ENCODE measurements at regions not wholly inside any gene's neighbourhood (a gene's known extent, or its start where the extent isn't known, plus 50 kb on each side); places are given as distances from the start of the nearest gene placed in this dataset.

- Histone ChIP-seq H4K20me1 (replicated peaks; ENCODE audit: insufficient read depth) (no peaks in the 10 kb centered on the region), H3K4me1 (ENCODE audit: insufficient read depth) (peaks cover 16% of the 10 kb centered on the region), H3K27me3 (ENCODE audit: insufficient read depth) (no peaks in the 10 kb centered on the region), H3K36me3 (ENCODE audit: insufficient read depth) (no peaks in the 10 kb centered on the region), H2AFZ (peak overlapping the region; percentile 33; the same call in 1 of the 2 replicates), H3K79me2 (replicated peaks; ENCODE audit: insufficient read depth) (no peaks in the 10 kb centered on the region), H3K9me2 (ENCODE audit: insufficient read depth) (no peaks in the 10 kb centered on the region), H3F3A (replicated peaks; ENCODE audit: low read depth) (no peaks in the 10 kb centered on the region), H3K27ac (ENCODE audit: low read depth) (peak overlapping the region; percentile 8; the same call in 1 of the 2 replicates), H3K4me2 (no peak overlapping the region), H3K4me3 (no peak overlapping the region)
- H3K36me3 Mint-ChIP-seq (ENCODE audit: low read depth), result no peaks in the 10 kb centered on the region
- H3K27me3 Mint-ChIP-seq (ENCODE audit: insufficient read depth, low read depth, poor library complexity), result no peaks in the 10 kb centered on the region
- TF ChIP-seq CREB1 (CRISPR knock-in tag; IDR thresholded peaks at IDR 0.05; ENCODE audit: low read depth), result no peak
- TF ChIP-seq, protein P1, sequence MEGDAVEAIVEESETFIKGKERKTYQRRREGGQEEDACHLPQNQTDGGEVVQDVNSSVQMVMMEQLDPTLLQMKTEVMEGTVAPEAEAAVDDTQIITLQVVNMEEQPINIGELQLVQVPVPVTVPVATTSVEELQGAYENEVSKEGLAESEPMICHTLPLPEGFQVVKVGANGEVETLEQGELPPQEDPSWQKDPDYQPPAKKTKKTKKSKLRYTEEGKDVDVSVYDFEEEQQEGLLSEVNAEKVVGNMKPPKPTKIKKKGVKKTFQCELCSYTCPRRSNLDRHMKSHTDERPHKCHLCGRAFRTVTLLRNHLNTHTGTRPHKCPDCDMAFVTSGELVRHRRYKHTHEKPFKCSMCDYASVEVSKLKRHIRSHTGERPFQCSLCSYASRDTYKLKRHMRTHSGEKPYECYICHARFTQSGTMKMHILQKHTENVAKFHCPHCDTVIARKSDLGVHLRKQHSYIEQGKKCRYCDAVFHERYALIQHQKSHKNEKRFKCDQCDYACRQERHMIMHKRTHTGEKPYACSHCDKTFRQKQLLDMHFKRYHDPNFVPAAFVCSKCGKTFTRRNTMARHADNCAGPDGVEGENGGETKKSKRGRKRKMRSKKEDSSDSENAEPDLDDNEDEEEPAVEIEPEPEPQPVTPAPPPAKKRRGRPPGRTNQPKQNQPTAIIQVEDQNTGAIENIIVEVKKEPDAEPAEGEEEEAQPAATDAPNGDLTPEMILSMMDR (conservative IDR thresholded peaks at IDR 0.05; ENCODE audit: low read depth in 2 of 2), result no peak
- TF ChIP-seq REST (IDR thresholded peaks at IDR 0.05; ENCODE audit: unreplicated experiment), result no peak
- peaks cover 10% of the 10 kb centered on the region for H3K4me1 Mint-ChIP-seq
- H3K4me3 Mint-ChIP-seq, result no peak overlapping the region
- H3K9me3 Mint-ChIP-seq, result no peaks in the 10 kb centered on the region
- H3K27ac Mint-ChIP-seq, result no peak overlapping the region
- ATAC-seq, result no peak
- no peak for DNase-seq (ENCODE audit: low spot score)
Measured at GRCh38 chr5:12690361-12690760, 786.1 kb upstream of the CTNND2 start.

- no peaks in the 10 kb centered on the region for H3K79me2 ChIP-seq (replicated peaks; ENCODE audit: insufficient read depth)
- no peaks in the 10 kb centered on the region for H3K27me3 ChIP-seq (ENCODE audit: insufficient read depth)
- no peak for TF ChIP-seq NANOG (IDR thresholded peaks at IDR 0.05; ENCODE audit: borderline replicate concordance)
- DNase-seq (ENCODE audit: low spot score) (no peak), ATAC-seq (peak; percentile 70)
- H3F3A ChIP-seq (replicated peaks; ENCODE audit: low read depth), result no peaks in the 10 kb centered on the region
- Mint-ChIP-seq H3K9me3 (no peaks in the 10 kb centered on the region), H3K36me3 (ENCODE audit: low read depth) (no peaks in the 10 kb centered on the region), H3K4me3 (no peak overlapping the region), H3K27me3 (ENCODE audit: insufficient read depth, low read depth, poor library complexity) (peaks cover 3% of the 10 kb centered on the region), H3K27ac (no peak overlapping the region), H3K4me1 (peaks cover 5% of the 10 kb centered on the region)
- no peak overlapping the region for H3K4me2 ChIP-seq
- no peak overlapping the region for H3K27ac ChIP-seq (ENCODE audit: low read depth)
- no peaks in the 10 kb centered on the region for H3K9me2 ChIP-seq (ENCODE audit: insufficient read depth)
- no peaks in the 10 kb centered on the region for H4K20me1 ChIP-seq (replicated peaks; ENCODE audit: insufficient read depth)
- H3K36me3 ChIP-seq (ENCODE audit: insufficient read depth), result no peaks in the 10 kb centered on the region
- no peak overlapping the region for H2AFZ ChIP-seq
- peaks cover 1% of the 10 kb centered on the region; the same call in 1 of the 2 replicates for H3K4me1 ChIP-seq (ENCODE audit: insufficient read depth)
- no peak overlapping the region for H3K4me3 ChIP-seq
Measured at GRCh38 chr5:12683249-12683648, 779.0 kb upstream of the CTNND2 start.

DNA sequence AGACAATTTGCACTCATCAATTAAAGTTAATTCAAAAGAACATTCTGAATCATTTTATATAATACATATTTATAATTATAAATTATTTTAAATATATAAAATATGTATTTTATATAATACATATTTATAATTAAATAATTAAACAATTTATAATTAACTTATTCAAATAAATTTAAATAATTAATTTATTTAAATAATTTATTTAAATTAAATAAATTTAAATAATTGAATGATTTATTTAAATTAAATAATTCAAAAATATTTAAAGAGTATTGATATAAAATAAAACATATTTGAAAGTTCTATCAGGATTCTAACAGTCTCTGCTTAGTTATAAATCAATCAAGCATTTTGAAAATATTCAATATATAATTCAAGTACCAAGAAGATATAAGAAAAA, 775.5 kb upstream of the CTNND2 start:
- H3K36me3 Mint-ChIP-seq (ENCODE audit: low read depth), result peaks cover 13% of the 10 kb centered on the region
- no peak for ATAC-seq

More for the DNA sequence above, 775.5 kb upstream of the CTNND2 start:
- no peaks in the 10 kb centered on the region for H3K36me3 ChIP-seq (ENCODE audit: insufficient read depth)
- no peaks in the 10 kb centered on the region for H3K9me2 ChIP-seq (ENCODE audit: insufficient read depth)
- peaks cover 3% of the 10 kb centered on the region for H3K27me3 Mint-ChIP-seq (ENCODE audit: insufficient read depth, low read depth, poor library complexity)
- no peaks in the 10 kb centered on the region for H3K27me3 ChIP-seq (ENCODE audit: insufficient read depth)
- peaks cover 5% of the 10 kb centered on the region; the same call in 2 of the 3 replicates for H3K9me3 Mint-ChIP-seq
- H4K20me1 ChIP-seq (replicated peaks; ENCODE audit: insufficient read depth), result no peaks in the 10 kb centered on the region
- no peak overlapping the region for H3K4me3 Mint-ChIP-seq
- no peak overlapping the region for H3K4me2 ChIP-seq
- no peaks in the 10 kb centered on the region for H3F3A ChIP-seq (replicated peaks; ENCODE audit: low read depth)
- H3K27ac Mint-ChIP-seq, result no peak overlapping the region
- no peaks in the 10 kb centered on the region for H3K79me2 ChIP-seq (replicated peaks; ENCODE audit: insufficient read depth)
- H3K4me3 ChIP-seq, result no peak overlapping the region
- H3K27ac ChIP-seq (ENCODE audit: low read depth), result no peak overlapping the region
- no peak overlapping the region for H2AFZ ChIP-seq
- DNase-seq (ENCODE audit: low spot score), result no peak
- no peaks in the 10 kb centered on the region for H3K4me1 ChIP-seq (ENCODE audit: insufficient read depth)
- peaks cover 11% of the 10 kb centered on the region for H3K4me1 Mint-ChIP-seq
- TF ChIP-seq REST (IDR thresholded peaks at IDR 0.05; ENCODE audit: unreplicated experiment), result no peak
- TF ChIP-seq EZH2phosphoT487 (IDR thresholded peaks at IDR 0.05; ENCODE audit: unreplicated experiment), result no peak
- TF ChIP-seq ZNF331 (CRISPR knock-in tag; IDR thresholded peaks at IDR 0.05; ENCODE audit: low read depth), result no peak
- TF ChIP-seq NANOG (IDR thresholded peaks at IDR 0.05; ENCODE audit: borderline replicate concordance), result no peak

All from GM23338 (cell line).